DND-41 (cell line): ENCODE measurements at regions not wholly inside any gene's neighbourhood (a gene's known extent, or its start where the extent isn't known, plus 50 kb on each side); places are given as distances from the start of the nearest gene placed in this dataset.

Source experiments
- EZH2 ChIP-seq: IDR thresholded peaks from 3 replicates; pipeline ENCODE4 v1.6.1; 2012; ENCODE audit warnings: borderline replicate concordance, low read depth, mild to moderate bottlenecking, moderate library complexity, low read length, inconsistent platforms; ENCODE audit not compliant: severe bottlenecking
- TF ChIP-seq, protein P1 (sequence below): IDR thresholded peaks from 2 replicates; pipeline ENCODE4 v1.5.1; 2012; ENCODE audit warnings: borderline replicate concordance, low read length, moderate library complexity, mild to moderate bottlenecking; ENCODE audit not compliant: poor library complexity, severe bottlenecking; ENCODE audit errors: extremely low read depth

DNA sequence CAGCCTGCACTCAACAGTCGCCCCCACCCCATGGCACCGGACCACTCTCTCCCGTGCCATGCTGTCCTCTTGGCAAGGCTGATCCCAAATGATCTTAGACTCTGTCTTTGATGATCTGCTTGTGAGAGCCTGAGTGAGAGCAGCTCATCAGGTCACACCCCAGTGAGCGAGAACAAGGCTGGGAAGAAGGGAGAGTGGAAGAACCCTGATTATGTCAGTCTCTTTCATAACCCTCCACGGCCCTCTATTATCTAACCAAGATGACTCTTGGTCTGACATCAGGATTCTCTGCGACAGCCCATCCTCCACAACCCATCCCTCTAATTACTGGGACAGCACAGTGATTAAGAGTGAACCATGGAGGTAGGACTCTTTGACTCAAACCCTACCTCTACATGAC is 53.1 kb upstream of the C7orf33 start:
- TF ChIP-seq EZH2: no peak
- TF ChIP-seq, protein P1, sequence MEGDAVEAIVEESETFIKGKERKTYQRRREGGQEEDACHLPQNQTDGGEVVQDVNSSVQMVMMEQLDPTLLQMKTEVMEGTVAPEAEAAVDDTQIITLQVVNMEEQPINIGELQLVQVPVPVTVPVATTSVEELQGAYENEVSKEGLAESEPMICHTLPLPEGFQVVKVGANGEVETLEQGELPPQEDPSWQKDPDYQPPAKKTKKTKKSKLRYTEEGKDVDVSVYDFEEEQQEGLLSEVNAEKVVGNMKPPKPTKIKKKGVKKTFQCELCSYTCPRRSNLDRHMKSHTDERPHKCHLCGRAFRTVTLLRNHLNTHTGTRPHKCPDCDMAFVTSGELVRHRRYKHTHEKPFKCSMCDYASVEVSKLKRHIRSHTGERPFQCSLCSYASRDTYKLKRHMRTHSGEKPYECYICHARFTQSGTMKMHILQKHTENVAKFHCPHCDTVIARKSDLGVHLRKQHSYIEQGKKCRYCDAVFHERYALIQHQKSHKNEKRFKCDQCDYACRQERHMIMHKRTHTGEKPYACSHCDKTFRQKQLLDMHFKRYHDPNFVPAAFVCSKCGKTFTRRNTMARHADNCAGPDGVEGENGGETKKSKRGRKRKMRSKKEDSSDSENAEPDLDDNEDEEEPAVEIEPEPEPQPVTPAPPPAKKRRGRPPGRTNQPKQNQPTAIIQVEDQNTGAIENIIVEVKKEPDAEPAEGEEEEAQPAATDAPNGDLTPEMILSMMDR: no peak
